HL-60 (cell line): ENCODE measurements at regions not wholly inside any gene's neighbourhood (a gene's known extent, or its start where the extent isn't known, plus 50 kb on each side); places are given as distances from the start of the nearest gene placed in this dataset.
A peak's percentile ranks its signal among the peaks of the same experiment; 100 is the strongest.

Experiments
- DNase-seq, 2 experiments: peaks; one replicate each; pipeline ENCODE4 v3.0.0-alpha.2; 2010 to 2020; ENCODE audit warnings: low read depth in 1 of 2, low spot score in 1 of 2
- H3K27ac ChIP-seq: fragments of 250-450 bp; sonication (Bioruptor Pico); replicated peaks from 2 replicates; pipeline ENCODE4 v1.5.1; 2020; ENCODE audit warnings: mild to moderate bottlenecking, moderate library complexity
- H3K27me3 ChIP-seq: fragments of 250-450 bp; sonication (Bioruptor Pico); 2 replicates; pipeline ENCODE4 v1.5.1; 2021; ENCODE audit warnings: mild to moderate bottlenecking, moderate library complexity; ENCODE audit not compliant: insufficient read depth, poor library complexity, severe bottlenecking
- H3K4me3 ChIP-seq: replicated peaks from 2 replicates; pipeline ENCODE4 v1.5.1; 2011; ENCODE audit warnings: mild to moderate bottlenecking, control low read depth, low read length; ENCODE audit not compliant: insufficient read depth
- CTCF ChIP-seq: IDR thresholded peaks from one replicate; pipeline ENCODE4 v1.5.1; 2011; ENCODE audit warnings: low read length, control low read depth, inconsistent platforms; ENCODE audit not compliant: insufficient read depth
- GABPA ChIP-seq: IDR thresholded peaks from 2 replicates; pipeline ENCODE4 v1.6.1; 2012; ENCODE audit warnings: low read depth
- POLR2AphosphoS5 ChIP-seq: IDR thresholded peaks from 2 replicates; pipeline ENCODE4 v1.6.1; 2012; ENCODE audit warnings: low read depth
- SPI1 ChIP-seq: IDR thresholded peaks from 2 replicates; pipeline ENCODE4 v1.6.1; 2012; ENCODE audit warnings: low read depth, mild to moderate bottlenecking, borderline replicate concordance
- TF ChIP-seq, protein P1 (sequence below): IDR thresholded peaks from 2 replicates; pipeline ENCODE4 v1.6.1; 2012; ENCODE audit warnings: low read depth; ENCODE audit not compliant: insufficient replicate concordance

DNA sequence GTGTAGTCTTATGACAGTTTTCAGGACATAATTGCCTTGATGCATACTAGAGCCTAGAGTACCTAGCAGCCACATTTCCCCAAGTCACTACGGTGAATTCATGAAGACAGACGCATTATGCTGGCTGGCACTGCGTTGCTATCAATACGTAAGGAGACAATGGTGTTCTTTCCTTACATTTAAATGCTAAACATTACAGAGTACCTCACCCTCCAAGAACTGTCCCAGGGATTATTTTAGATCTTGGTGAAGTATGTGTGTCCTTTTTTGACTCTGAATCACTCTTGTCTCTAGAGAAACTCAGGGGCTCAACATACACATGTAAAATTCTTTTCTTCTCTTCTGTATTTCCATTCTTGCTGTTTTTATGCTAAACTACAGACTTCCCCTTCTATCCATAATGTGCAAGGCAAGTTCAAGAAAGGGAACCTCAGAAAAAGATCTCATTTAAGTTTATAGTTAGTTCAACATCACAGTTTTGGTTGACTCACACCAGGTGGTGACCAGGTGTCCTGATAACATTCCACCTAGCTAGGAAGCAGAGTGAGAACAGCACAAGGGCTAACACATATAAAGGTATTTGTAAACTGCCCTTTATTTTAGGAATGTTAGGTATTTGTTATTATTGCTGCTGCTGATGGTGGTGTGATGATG is 212.4 kb upstream of the HNRNPA3 start:
- TF ChIP-seq, protein P1, sequence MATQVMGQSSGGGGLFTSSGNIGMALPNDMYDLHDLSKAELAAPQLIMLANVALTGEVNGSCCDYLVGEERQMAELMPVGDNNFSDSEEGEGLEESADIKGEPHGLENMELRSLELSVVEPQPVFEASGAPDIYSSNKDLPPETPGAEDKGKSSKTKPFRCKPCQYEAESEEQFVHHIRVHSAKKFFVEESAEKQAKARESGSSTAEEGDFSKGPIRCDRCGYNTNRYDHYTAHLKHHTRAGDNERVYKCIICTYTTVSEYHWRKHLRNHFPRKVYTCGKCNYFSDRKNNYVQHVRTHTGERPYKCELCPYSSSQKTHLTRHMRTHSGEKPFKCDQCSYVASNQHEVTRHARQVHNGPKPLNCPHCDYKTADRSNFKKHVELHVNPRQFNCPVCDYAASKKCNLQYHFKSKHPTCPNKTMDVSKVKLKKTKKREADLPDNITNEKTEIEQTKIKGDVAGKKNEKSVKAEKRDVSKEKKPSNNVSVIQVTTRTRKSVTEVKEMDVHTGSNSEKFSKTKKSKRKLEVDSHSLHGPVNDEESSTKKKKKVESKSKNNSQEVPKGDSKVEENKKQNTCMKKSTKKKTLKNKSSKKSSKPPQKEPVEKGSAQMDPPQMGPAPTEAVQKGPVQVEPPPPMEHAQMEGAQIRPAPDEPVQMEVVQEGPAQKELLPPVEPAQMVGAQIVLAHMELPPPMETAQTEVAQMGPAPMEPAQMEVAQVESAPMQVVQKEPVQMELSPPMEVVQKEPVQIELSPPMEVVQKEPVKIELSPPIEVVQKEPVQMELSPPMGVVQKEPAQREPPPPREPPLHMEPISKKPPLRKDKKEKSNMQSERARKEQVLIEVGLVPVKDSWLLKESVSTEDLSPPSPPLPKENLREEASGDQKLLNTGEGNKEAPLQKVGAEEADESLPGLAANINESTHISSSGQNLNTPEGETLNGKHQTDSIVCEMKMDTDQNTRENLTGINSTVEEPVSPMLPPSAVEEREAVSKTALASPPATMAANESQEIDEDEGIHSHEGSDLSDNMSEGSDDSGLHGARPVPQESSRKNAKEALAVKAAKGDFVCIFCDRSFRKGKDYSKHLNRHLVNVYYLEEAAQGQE, result no peak
- TF ChIP-seq POLR2AphosphoS5 (no peak), CTCF (no peak), SPI1 (peak; percentile 61; the same call in 1 of the 2 replicates), GABPA (no peak)
- peak overlapping the region; percentile 51 for H3K27ac ChIP-seq
- DNase-seq, result peak in 1 of 2 experiments; percentile 23
- H3K27me3 ChIP-seq, result no peaks in the 10 kb centered on the region
- no peak overlapping the region for H3K4me3 ChIP-seq

DNA sequence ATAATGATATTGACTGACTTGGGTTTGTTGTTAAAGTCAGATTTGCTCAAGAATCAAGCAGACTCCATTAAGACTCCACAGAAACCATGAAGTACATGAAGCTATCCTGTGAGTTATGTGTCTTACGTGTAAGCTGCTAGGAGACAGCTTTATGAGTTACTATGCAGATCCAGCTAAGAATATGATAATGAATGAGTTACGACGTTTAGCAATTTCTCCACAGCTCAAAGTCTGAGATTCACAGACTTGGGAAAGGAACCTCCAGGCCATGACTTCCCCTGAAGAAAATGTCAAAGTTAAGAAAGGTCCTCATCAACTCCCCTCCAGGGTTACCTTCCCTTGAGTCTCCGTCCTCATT is 211.9 kb upstream of the HNRNPA3 start:
- DNase-seq, result no peak
- no peaks in the 10 kb centered on the region for H3K27me3 ChIP-seq
- TF ChIP-seq SPI1, result no peak
- TF ChIP-seq, protein P1, result no peak
- TF ChIP-seq POLR2AphosphoS5, result no peak
- TF ChIP-seq GABPA, result no peak
- TF ChIP-seq CTCF, result no peak
- H3K27ac ChIP-seq, result peak overlapping the region; percentile 51
- no peak overlapping the region for H3K4me3 ChIP-seq

GRCh38 chr2:177001334-177001733 is 211.3 kb upstream of the HNRNPA3 start:
- no peak for DNase-seq
- TF ChIP-seq SPI1, result no peak
- TF ChIP-seq CTCF, result no peak
- TF ChIP-seq, protein P1, result no peak
- TF ChIP-seq POLR2AphosphoS5, result no peak
- TF ChIP-seq GABPA, result no peak
- no peaks in the 10 kb centered on the region for H3K27me3 ChIP-seq
- H3K4me3 ChIP-seq, result no peak overlapping the region
- no peak overlapping the region for H3K27ac ChIP-seq
